GM23338 (cell line): ENCODE measurements at regions not wholly inside any gene's neighbourhood (a gene's known extent, or its start where the extent isn't known, plus 50 kb on each side); places are given as distances from the start of the nearest gene placed in this dataset.

Experiments used
- ATAC-seq: fragments of 200-7000 bp; cut with Tn5 transposase; 3 replicates; pipeline ENCODE4 v1.9.1; 2020
- DNase-seq: peaks from one replicate; pipeline ENCODE4 v3.0.0-alpha.2; 2015; ENCODE audit warnings: low spot score
- H2AFZ ChIP-seq: fragments of 200-600 bp; sonication (generic); 2 replicates; pipeline ENCODE4 v1.8.0; 2016; ENCODE audit warnings: antibody characterized with exemption, mild to moderate bottlenecking, moderate library complexity
- H3F3A ChIP-seq: fragments of 200-600 bp; sonication (generic); replicated peaks from 2 replicates; pipeline ENCODE4 v1.8.0; 2017; ENCODE audit warnings: antibody characterized with exemption, mixed run types, low read depth
- H3K27ac ChIP-seq: fragments of 200-600 bp; sonication (generic); 2 replicates; pipeline ENCODE4 v1.6.1; 2016; ENCODE audit warnings: low read depth
- H3K27me3 ChIP-seq: fragments of 200-600 bp; sonication (generic); 2 replicates; pipeline ENCODE4 v1.8.0; 2016; ENCODE audit warnings: mild to moderate bottlenecking, mixed run types, moderate library complexity; ENCODE audit not compliant: insufficient read depth
- H3K36me3 ChIP-seq: fragments of 200-600 bp; sonication (generic); 2 replicates; pipeline ENCODE4 v1.8.0; 2016; ENCODE audit warnings: mild to moderate bottlenecking; ENCODE audit not compliant: insufficient read depth
- H3K4me1 ChIP-seq: fragments of 200-600 bp; sonication (generic); 2 replicates; pipeline ENCODE4 v1.8.0; 2016; ENCODE audit warnings: mild to moderate bottlenecking, moderate library complexity; ENCODE audit not compliant: insufficient read depth
- H3K4me2 ChIP-seq: fragments of 200-600 bp; sonication (generic); 2 replicates; pipeline ENCODE4 v1.7.1; 2017; ENCODE audit warnings: mixed run types
- H3K4me3 ChIP-seq: fragments of 200-600 bp; sonication (generic); 2 replicates; pipeline ENCODE4 v1.6.1; 2016; ENCODE audit warnings: mixed run types
- H3K79me2 ChIP-seq: fragments of 200-600 bp; sonication (generic); replicated peaks from 2 replicates; pipeline ENCODE4 v1.8.0; 2017; ENCODE audit warnings: mild to moderate bottlenecking; ENCODE audit not compliant: insufficient read depth
- H3K9me2 ChIP-seq: fragments of 200-600 bp; sonication (generic); 2 replicates; pipeline ENCODE4 v1.8.0; 2017; ENCODE audit not compliant: insufficient read depth
- H4K20me1 ChIP-seq: fragments of 200-600 bp; sonication (generic); replicated peaks from 2 replicates; pipeline ENCODE4 v1.8.0; 2017; ENCODE audit warnings: mild to moderate bottlenecking; ENCODE audit not compliant: insufficient read depth
- H3K27ac Mint-ChIP-seq: 2 replicates; pipeline ENCODE4 v1.8.0; 2020; ENCODE audit warnings: inconsistent platforms, mild to moderate bottlenecking, moderate library complexity, mixed read lengths
- H3K27me3 Mint-ChIP-seq: 3 replicates; pipeline ENCODE4 v1.8.0; 2022; ENCODE audit warnings: low read depth, mild to moderate bottlenecking, moderate library complexity, mixed read lengths, inconsistent platforms; ENCODE audit not compliant: insufficient read depth, poor library complexity
- H3K36me3 Mint-ChIP-seq: 3 replicates; pipeline ENCODE4 v1.8.0; 2021; ENCODE audit warnings: low read depth, mild to moderate bottlenecking, inconsistent platforms, moderate library complexity, mixed read lengths
- H3K4me1 Mint-ChIP-seq: 3 replicates; pipeline ENCODE4 v1.8.0; 2020; ENCODE audit warnings: mild to moderate bottlenecking, inconsistent platforms, mixed read lengths
- H3K4me3 Mint-ChIP-seq: 3 replicates; pipeline ENCODE4 v1.8.0; 2021; ENCODE audit warnings: moderate library complexity, mild to moderate bottlenecking, inconsistent platforms, mixed read lengths
- H3K9me3 Mint-ChIP-seq: 3 replicates; pipeline ENCODE4 v1.8.0; 2020; ENCODE audit warnings: moderate library complexity, mild to moderate bottlenecking, inconsistent platforms, mixed read lengths
- CREB1 ChIP-seq: fragments of 250-450 bp; sonication (Bioruptor Pico); IDR thresholded peaks from 2 replicates; pipeline ENCODE4 v1.5.0; 2020; ENCODE audit warnings: low read depth, mild to moderate bottlenecking, moderate library complexity
- CTCF ChIP-seq, 2 experiments: fragments of 200-600 bp in 1 of 2; sonication (generic) in 1 of 2; conservative IDR thresholded peaks; 2 replicates each; pipeline versions ENCODE4 v1.5.1 to v1.6.1; 2016 to 2017; ENCODE audit warnings: antibody characterized with exemption in 2 of 2, low read depth in 2 of 2, mild to moderate bottlenecking in 2 of 2, moderate library complexity in 1 of 2
- EZH2 ChIP-seq: fragments of 200-600 bp; sonication (generic); IDR thresholded peaks from one replicate; pipeline ENCODE4 v1.8.0; 2017; ENCODE audit warnings: antibody characterized with exemption, mild to moderate bottlenecking, low read depth; ENCODE audit not compliant: unreplicated experiment
- EZH2phosphoT487 ChIP-seq: fragments of 200-600 bp; sonication (generic); IDR thresholded peaks from one replicate; pipeline ENCODE4 v1.8.1; 2018; ENCODE audit warnings: antibody characterized with exemption; ENCODE audit not compliant: unreplicated experiment
- JUNB ChIP-seq: IDR thresholded peaks from one replicate; pipeline ENCODE4 v1.6.1; 2016; ENCODE audit warnings: antibody characterized with exemption; ENCODE audit not compliant: unreplicated experiment
- NANOG ChIP-seq: IDR thresholded peaks from 2 replicates; pipeline ENCODE4 v1.6.1; 2016; ENCODE audit warnings: antibody characterized with exemption, borderline replicate concordance
- STAT1 ChIP-seq: IDR thresholded peaks from one replicate; pipeline ENCODE4 v1.6.1; 2016; ENCODE audit warnings: antibody characterized with exemption; ENCODE audit not compliant: unreplicated experiment
- ZNF114 ChIP-seq: fragments of 250-450 bp; sonication (Bioruptor Pico); IDR thresholded peaks from 2 replicates; pipeline ENCODE4 v1.5.0; 2020; ENCODE audit warnings: mild to moderate bottlenecking, moderate library complexity
- ZNF331 ChIP-seq: fragments of 250-450 bp; sonication (Bioruptor Pico); IDR thresholded peaks from 2 replicates; pipeline ENCODE4 v1.5.0; 2020; ENCODE audit warnings: low read depth, mild to moderate bottlenecking, moderate library complexity
- ZNF462 ChIP-seq: fragments of 250-450 bp; sonication (Bioruptor Pico); IDR thresholded peaks from 2 replicates; pipeline ENCODE4 v1.5.0; 2020; ENCODE audit warnings: mild to moderate bottlenecking, moderate library complexity
- TF ChIP-seq, protein P1 (sequence below): IDR thresholded peaks from 2 replicates; pipeline ENCODE4 v1.6.1; 2016; ENCODE audit warnings: antibody characterized with exemption
- TF ChIP-seq, protein P2 (sequence below): IDR thresholded peaks from one replicate; pipeline ENCODE4 v1.6.1; 2018; ENCODE audit warnings: antibody characterized with exemption; ENCODE audit not compliant: unreplicated experiment

GRCh38 chr2:12254280-12254860 is 462.4 kb upstream of the TRIB2 start (continued):
- TF ChIP-seq ZNF462, result no peak

GRCh38 chr2:12256206-12256605 is 460.5 kb upstream of the TRIB2 start:
- Mint-ChIP-seq H3K9me3 (no peaks in the 10 kb centered on the region; the same call in 1 of the 3 replicates), H3K4me1 (peaks cover 16% of the 10 kb centered on the region), H3K27me3 (no peaks in the 10 kb centered on the region), H3K27ac (no peak overlapping the region; the same call in 1 of the 2 replicates), H3K4me3 (no peak overlapping the region), H3K36me3 (no peaks in the 10 kb centered on the region)
- Histone ChIP-seq H3K4me2 (no peak overlapping the region), H3K9me2 (no peaks in the 10 kb centered on the region), H3K79me2 (no peaks in the 10 kb centered on the region), H4K20me1 (no peaks in the 10 kb centered on the region), H3K36me3 (no peaks in the 10 kb centered on the region), H2AFZ (no peak overlapping the region), H3K27ac (no peak overlapping the region), H3F3A (no peaks in the 10 kb centered on the region), H3K27me3 (no peaks in the 10 kb centered on the region), H3K4me1 (peaks cover 20% of the 10 kb centered on the region), H3K4me3 (no peak overlapping the region)
- no peak for DNase-seq
- no peak for ATAC-seq
- TF ChIP-seq, protein P1, sequence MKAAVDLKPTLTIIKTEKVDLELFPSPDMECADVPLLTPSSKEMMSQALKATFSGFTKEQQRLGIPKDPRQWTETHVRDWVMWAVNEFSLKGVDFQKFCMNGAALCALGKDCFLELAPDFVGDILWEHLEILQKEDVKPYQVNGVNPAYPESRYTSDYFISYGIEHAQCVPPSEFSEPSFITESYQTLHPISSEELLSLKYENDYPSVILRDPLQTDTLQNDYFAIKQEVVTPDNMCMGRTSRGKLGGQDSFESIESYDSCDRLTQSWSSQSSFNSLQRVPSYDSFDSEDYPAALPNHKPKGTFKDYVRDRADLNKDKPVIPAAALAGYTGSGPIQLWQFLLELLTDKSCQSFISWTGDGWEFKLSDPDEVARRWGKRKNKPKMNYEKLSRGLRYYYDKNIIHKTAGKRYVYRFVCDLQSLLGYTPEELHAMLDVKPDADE, result no peak
- TF ChIP-seq JUNB, result no peak
- TF ChIP-seq EZH2phosphoT487, result no peak
- no peak for TF ChIP-seq NANOG
- TF ChIP-seq, protein P2, sequence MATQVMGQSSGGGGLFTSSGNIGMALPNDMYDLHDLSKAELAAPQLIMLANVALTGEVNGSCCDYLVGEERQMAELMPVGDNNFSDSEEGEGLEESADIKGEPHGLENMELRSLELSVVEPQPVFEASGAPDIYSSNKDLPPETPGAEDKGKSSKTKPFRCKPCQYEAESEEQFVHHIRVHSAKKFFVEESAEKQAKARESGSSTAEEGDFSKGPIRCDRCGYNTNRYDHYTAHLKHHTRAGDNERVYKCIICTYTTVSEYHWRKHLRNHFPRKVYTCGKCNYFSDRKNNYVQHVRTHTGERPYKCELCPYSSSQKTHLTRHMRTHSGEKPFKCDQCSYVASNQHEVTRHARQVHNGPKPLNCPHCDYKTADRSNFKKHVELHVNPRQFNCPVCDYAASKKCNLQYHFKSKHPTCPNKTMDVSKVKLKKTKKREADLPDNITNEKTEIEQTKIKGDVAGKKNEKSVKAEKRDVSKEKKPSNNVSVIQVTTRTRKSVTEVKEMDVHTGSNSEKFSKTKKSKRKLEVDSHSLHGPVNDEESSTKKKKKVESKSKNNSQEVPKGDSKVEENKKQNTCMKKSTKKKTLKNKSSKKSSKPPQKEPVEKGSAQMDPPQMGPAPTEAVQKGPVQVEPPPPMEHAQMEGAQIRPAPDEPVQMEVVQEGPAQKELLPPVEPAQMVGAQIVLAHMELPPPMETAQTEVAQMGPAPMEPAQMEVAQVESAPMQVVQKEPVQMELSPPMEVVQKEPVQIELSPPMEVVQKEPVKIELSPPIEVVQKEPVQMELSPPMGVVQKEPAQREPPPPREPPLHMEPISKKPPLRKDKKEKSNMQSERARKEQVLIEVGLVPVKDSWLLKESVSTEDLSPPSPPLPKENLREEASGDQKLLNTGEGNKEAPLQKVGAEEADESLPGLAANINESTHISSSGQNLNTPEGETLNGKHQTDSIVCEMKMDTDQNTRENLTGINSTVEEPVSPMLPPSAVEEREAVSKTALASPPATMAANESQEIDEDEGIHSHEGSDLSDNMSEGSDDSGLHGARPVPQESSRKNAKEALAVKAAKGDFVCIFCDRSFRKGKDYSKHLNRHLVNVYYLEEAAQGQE, result no peak
- no peak for TF ChIP-seq CREB1 (CRISPR knock-in tag)
- TF ChIP-seq CTCF (conservative IDR thresholded peaks at IDR 0.05; ENCODE audit: low read depth in 2 of 2), result no peak
- TF ChIP-seq ZNF331 (CRISPR knock-in tag), result no peak
- no peak for TF ChIP-seq EZH2
- TF ChIP-seq ZNF114, result no peak
- TF ChIP-seq STAT1, result no peak
